Common myeloid progenitor, CD34-positive (primary cell): ENCODE measurements at regions not wholly inside any gene's neighbourhood (a gene's known extent, or its start where the extent isn't known, plus 50 kb on each side); places are given as distances from the start of the nearest gene placed in this dataset.

Source experiments
- CTCF ChIA-PET: fragments of 350-600 bp; sonication (Branson Sonifier 250); formaldehyde crosslinking; loops from one replicate; lab custom pipeline; 2021; ENCODE audit warnings: antibody characterized with exemption; lab: Charles Lee
- POLR2A ChIA-PET: fragments of 350-600 bp; sonication (Branson Sonifier 250); formaldehyde crosslinking; loops from one replicate; lab custom pipeline; 2021; ENCODE audit warnings: antibody characterized with exemption; lab: Charles Lee
- DNase-seq, 3 donors: peaks; one replicate each; pipeline versions ENCODE4 v3.0.0 to v3.0.0-alpha.2; 2013
- H3K27ac ChIP-seq, 2 experiments: 1 replicate in 1 of 2; 2 replicates in 1 of 2; pipeline ENCODE4 v1.7.0; 2013; ENCODE audit warnings: inconsistent platforms in 2 of 2, low read length in 2 of 2, mild to moderate bottlenecking in 2 of 2, low read depth in 1 of 2, moderate library complexity in 1 of 2; ENCODE audit not compliant: severe bottlenecking in 2 of 2, insufficient read depth in 1 of 2, poor library complexity in 1 of 2
- H3K27me3 ChIP-seq, 5 experiments: replicated peaks in 2 of 5; 1 replicate in 3 of 5; 2 replicates in 2 of 5; pipeline versions ENCODE4 v1.6.1 to v1.7.0; 2013; ENCODE audit warnings: low read length in 4 of 5, mild to moderate bottlenecking in 2 of 5, moderate library complexity in 2 of 5, inconsistent platforms in 1 of 5; ENCODE audit not compliant: insufficient read depth in 5 of 5, control insufficient read depth in 4 of 5
- H3K36me3 ChIP-seq, 4 experiments: 1 replicate in 2 of 4; 2 replicates in 2 of 4; pipeline versions ENCODE4 v1.6.1 to v1.7.0; 2013; ENCODE audit warnings: low read length in 3 of 4, control low read depth in 1 of 4, mild to moderate bottlenecking in 1 of 4; ENCODE audit not compliant: control insufficient read depth in 4 of 4, insufficient read depth in 4 of 4
- H3K4me1 ChIP-seq, 4 experiments: 1 replicate in 3 of 4; 2 replicates in 1 of 4; pipeline versions ENCODE4 v1.6.1 to v1.7.1; 2013; ENCODE audit warnings: low read length in 3 of 4, mild to moderate bottlenecking in 3 of 4, control low read depth in 1 of 4, inconsistent platforms in 1 of 4, moderate library complexity in 1 of 4; ENCODE audit not compliant: control insufficient read depth in 4 of 4, insufficient read depth in 4 of 4; ENCODE audit errors: control extremely low read depth in 1 of 4
- H3K4me3 ChIP-seq, 7 experiments: 1 replicate in 4 of 7; 2 replicates in 3 of 7; pipeline versions ENCODE4 v1.5.1 to v1.7.0; 2013; ENCODE audit warnings: mild to moderate bottlenecking in 7 of 7, low read length in 6 of 7, moderate library complexity in 6 of 7, inconsistent platforms in 2 of 7, low read depth in 2 of 7, control low read depth in 1 of 7; ENCODE audit not compliant: insufficient read depth in 4 of 7, control insufficient read depth in 1 of 7; ENCODE audit errors: extremely low read depth in 1 of 7
- H3K9me3 ChIP-seq, 5 experiments: 1 replicate in 4 of 5; 2 replicates in 1 of 5; pipeline versions ENCODE4 v1.6.1 to v1.7.1; 2013; ENCODE audit warnings: low read length in 4 of 5, mild to moderate bottlenecking in 2 of 5, inconsistent platforms in 1 of 5, low read depth in 1 of 5, moderate library complexity in 1 of 5; ENCODE audit not compliant: control insufficient read depth in 4 of 5, insufficient read depth in 2 of 5; ENCODE audit errors: control extremely low read depth in 1 of 5
- WGBS: methylation state at CpG from one replicate; pipeline ENCODE4 v1.1.5; 2013; ENCODE audit not compliant: insufficient coverage; 5-methylcytosine and 5-hydroxymethylcytosine counted together

GRCh38 chr6:26288155-26288554 lies 76.8 kb upstream of the BTN3A2 start:
- 100% methylated on average over 3 of the region's 6 CpGs for WGBS
- Histone ChIP-seq H3K4me1 (peaks cover 2 to 26% (median 20%) of the 10 kb centered on the region in 4 experiments), H3K4me3 (no peak overlapping the region), H3K9me3 (peaks cover 0 to 11% (median 4%) of the 10 kb centered on the region in 5 experiments), H3K27ac (no peak overlapping the region), H3K27me3 (no peaks in the 10 kb centered on the region), H3K36me3 (no peaks in the 10 kb centered on the region)
- DNase-seq: no peak
- ChIA-PET POLR2A (no interaction called here), CTCF (interaction anchor here (1.9 kb wide), 1 partner anchor 20 kb away, joined by 6 read pairs; no protein-coding TSS in a partner anchor)

GRCh38 chr6:26290941-26291340 lies 74.1 kb upstream of the BTN3A2 start:
- H3K4me1 ChIP-seq: peaks cover 0 to 10% (median 8%) of the 10 kb centered on the region in 4 experiments
- H3K4me3 ChIP-seq: no peak overlapping the region
- H3K9me3 ChIP-seq: peaks cover 0 to 16% (median 4%) of the 10 kb centered on the region in 5 experiments
- H3K27ac ChIP-seq: no peak overlapping the region
- H3K36me3 ChIP-seq: no peaks in the 10 kb centered on the region
- WGBS: 94% methylated on average over 4 of the region's 5 CpGs
- CTCF ChIA-PET: interaction anchor here (0.9 to 2.1 kb wide), 4 partner anchors 9 to 18 kb away, joined by 3 to 5 read pairs (median 4); no protein-coding TSS in a partner anchor
- POLR2A ChIA-PET: no interaction called here
- no peaks in the 10 kb centered on the region for H3K27me3 ChIP-seq
- DNase-seq: no peak

- H3K36me3 ChIP-seq: no peaks in the 10 kb centered on the region
- no peak overlapping the region for H3K4me3 ChIP-seq
- WGBS: 100% methylated on average over 1 of the region's 1 CpG
- H3K27ac ChIP-seq: no peak overlapping the region
- ChIA-PET CTCF (interaction anchor here (0.9 to 2.1 kb wide), 4 partner anchors 10 to 19 kb away, joined by 3 to 5 read pairs (median 4); no protein-coding TSS in a partner anchor), POLR2A (no interaction called here)
- DNase-seq: no peak
- H3K4me1 ChIP-seq: peaks cover 0 to 18% (median 14%) of the 10 kb centered on the region in 4 experiments
- H3K9me3 ChIP-seq: peaks cover 0 to 13% (median 4%) of the 10 kb centered on the region in 5 experiments
- H3K27me3 ChIP-seq: no peaks in the 10 kb centered on the region
Measured at GRCh38 chr6:26292709-26293108, 72.3 kb upstream of the BTN3A2 start.

GRCh38 chr6:26294302-26294701 lies 70.7 kb upstream of the BTN3A2 start:
- H3K9me3 ChIP-seq: peaks cover 0 to 5% (median 0%) of the 10 kb centered on the region in 5 experiments
- no peak for DNase-seq
- no peaks in the 10 kb centered on the region for H3K36me3 ChIP-seq
- H3K27ac ChIP-seq: no peak overlapping the region
- 98% methylated on average over 7 of the region's 8 CpGs for WGBS
- CTCF ChIA-PET: no interaction called here
- no peaks in the 10 kb centered on the region for H3K27me3 ChIP-seq
- H3K4me3 ChIP-seq: no peak overlapping the region
- POLR2A ChIA-PET: no interaction called here
- peaks cover 0 to 18% (median 14%) of the 10 kb centered on the region in 4 experiments for H3K4me1 ChIP-seq

DNA sequence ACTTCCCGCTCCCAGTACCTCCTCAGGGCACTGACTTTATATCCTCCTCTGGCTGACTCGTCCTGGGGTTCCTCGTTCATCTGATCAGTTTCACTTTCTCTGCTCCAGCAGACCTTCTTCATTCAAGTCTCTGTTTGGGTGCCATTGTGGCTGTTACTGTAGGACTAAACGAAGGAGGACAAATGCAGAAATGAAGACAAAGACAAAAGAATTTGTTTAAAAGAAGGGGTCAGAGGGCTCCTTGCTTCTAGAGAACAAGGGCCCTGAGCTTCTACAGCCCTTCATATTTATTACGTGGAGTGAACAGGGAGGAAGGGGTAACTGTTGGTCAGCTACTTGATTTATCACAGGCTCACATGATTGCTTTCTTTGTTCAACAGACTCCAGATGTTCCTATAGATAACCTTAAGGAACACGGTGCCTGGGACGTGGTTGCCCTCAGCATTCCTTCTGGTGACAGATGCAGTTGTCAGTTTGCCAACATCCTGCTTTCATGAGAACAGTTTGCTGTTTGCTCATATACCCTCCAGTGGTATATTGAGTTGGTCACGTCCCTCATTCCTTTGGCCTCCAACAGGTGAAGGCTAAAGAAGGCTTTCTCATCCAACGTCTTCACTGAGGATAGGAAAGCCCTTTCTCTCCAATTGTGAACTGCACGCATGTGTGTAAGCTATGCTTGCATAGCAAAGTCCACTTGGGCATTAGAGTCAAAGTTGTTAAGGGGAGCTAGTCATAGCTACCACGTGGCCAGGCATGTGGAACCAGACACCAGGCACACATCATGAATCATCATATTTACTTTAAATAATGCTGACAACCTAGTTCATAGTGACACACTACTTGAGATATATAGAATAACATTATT lies 69.1 kb upstream of the BTN3A2 start:
- Histone ChIP-seq H3K27me3 (no peaks in the 10 kb centered on the region), H3K4me1 (peaks cover 0 to 18% (median 14%) of the 10 kb centered on the region in 4 experiments), H3K36me3 (no peaks in the 10 kb centered on the region), H3K4me3 (peak overlapping the region in 2 of 7 experiments; percentile 24 to 33), H3K9me3 (peaks cover 0 to 5% (median 0%) of the 10 kb centered on the region in 5 experiments), H3K27ac (peak overlapping the region in 1 of 2 experiments; percentile 74)
- 64% methylated on average over 9 of the region's 11 CpGs for WGBS
- CTCF ChIA-PET: no interaction called here
- POLR2A ChIA-PET: no interaction called here
- DNase-seq: peak; percentile 42 to 85 (median 81)

DNA sequence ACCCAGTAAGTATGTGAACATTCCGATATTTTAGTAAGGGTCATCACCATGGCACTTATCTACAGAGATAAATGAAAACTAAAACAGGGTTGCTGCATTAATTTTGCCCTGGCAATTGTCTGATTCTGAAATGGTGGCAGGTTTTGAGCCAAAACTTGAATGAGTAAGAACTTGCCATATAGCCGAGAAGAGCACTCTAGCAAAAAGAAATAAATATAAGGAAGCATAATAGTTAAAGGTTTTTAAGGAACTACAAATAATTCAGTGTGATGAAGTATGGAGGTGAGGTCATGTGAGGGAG lies 68.5 kb upstream of the BTN3A2 start:
- Histone ChIP-seq H3K4me3 (no peak overlapping the region), H3K4me1 (peaks cover 0 to 18% (median 14%) of the 10 kb centered on the region in 4 experiments), H3K9me3 (peaks cover 0 to 5% (median 0%) of the 10 kb centered on the region in 5 experiments), H3K27ac (peak overlapping the region in 1 of 2 experiments; percentile 67), H3K36me3 (no peaks in the 10 kb centered on the region), H3K27me3 (no peaks in the 10 kb centered on the region)
- WGBS: no CpG with 5 or more reads among the region's 2 CpGs
- ChIA-PET CTCF (no interaction called here), POLR2A (no interaction called here)
- no peak for DNase-seq
